HUES48 (cell line): ENCODE measurements at regions not wholly inside any gene's neighbourhood (a gene's known extent, or its start where the extent isn't known, plus 50 kb on each side); places are given as distances from the start of the nearest gene placed in this dataset.

Experiments used
- H3K27ac ChIP-seq: one replicate; pipeline ENCODE4 v1.7.0; 2013; ENCODE audit warnings: low read depth, low read length, inconsistent platforms
- H3K27me3 ChIP-seq: 2 replicates; pipeline ENCODE4 v1.6.1; 2013; ENCODE audit warnings: mild to moderate bottlenecking, low read length; ENCODE audit not compliant: control insufficient read depth, insufficient read depth
- H3K36me3 ChIP-seq: 2 replicates; pipeline ENCODE4 v1.6.1; 2013; ENCODE audit warnings: low read length; ENCODE audit not compliant: control insufficient read depth, insufficient read depth
- H3K4me1 ChIP-seq: 2 replicates; pipeline ENCODE4 v1.6.1; 2013; ENCODE audit warnings: mild to moderate bottlenecking, low read length; ENCODE audit not compliant: control insufficient read depth, insufficient read depth
- H3K4me3 ChIP-seq: 2 replicates; pipeline ENCODE4 v1.5.1; 2013; ENCODE audit warnings: mild to moderate bottlenecking, low read depth, low read length
- H3K9ac ChIP-seq: 2 replicates; pipeline ENCODE4 v1.6.1; 2013; ENCODE audit warnings: mild to moderate bottlenecking, low read depth, low read length, moderate library complexity
- H3K9me3 ChIP-seq: 2 replicates; pipeline ENCODE4 v1.6.1; 2013; ENCODE audit warnings: low read length; ENCODE audit not compliant: control insufficient read depth, insufficient read depth

GRCh38 chr6:54716010-54716409 is 130.6 kb upstream of the FAM83B start:
- Histone ChIP-seq H3K4me3 (no peak overlapping the region), H3K9ac (no peak overlapping the region), H3K27me3 (no peaks in the 10 kb centered on the region), H3K4me1 (peaks cover 18% of the 10 kb centered on the region), H3K27ac (no peak overlapping the region), H3K9me3 (no peaks in the 10 kb centered on the region), H3K36me3 (no peaks in the 10 kb centered on the region)

DNA sequence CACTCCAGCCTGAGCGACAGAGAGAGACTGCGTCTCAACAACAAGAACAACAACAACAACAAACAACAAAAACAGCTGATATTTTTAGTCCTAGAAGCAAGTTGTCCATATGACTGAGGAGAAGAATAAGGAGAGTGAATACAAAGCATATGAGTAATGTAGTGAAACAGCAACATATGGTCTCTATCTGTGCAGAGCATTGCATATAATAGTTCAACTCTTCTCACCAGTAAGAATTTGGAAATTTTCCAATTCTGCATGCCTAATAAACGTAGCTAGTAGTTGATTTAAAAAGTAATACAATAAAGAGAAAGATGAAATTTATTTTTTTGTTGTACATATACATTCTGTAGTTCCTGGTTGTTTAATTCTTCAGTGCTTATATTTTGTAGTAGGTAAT is 129.7 kb upstream of the FAM83B start:
- peaks cover 18% of the 10 kb centered on the region for H3K4me1 ChIP-seq
- H3K4me3 ChIP-seq: no peak overlapping the region
- no peaks in the 10 kb centered on the region for H3K36me3 ChIP-seq
- no peaks in the 10 kb centered on the region for H3K27me3 ChIP-seq
- no peak overlapping the region for H3K27ac ChIP-seq
- no peak overlapping the region for H3K9ac ChIP-seq
- no peaks in the 10 kb centered on the region for H3K9me3 ChIP-seq

- H3K9me3 ChIP-seq: no peaks in the 10 kb centered on the region
- H3K4me1 ChIP-seq: peaks cover 18% of the 10 kb centered on the region
- no peak overlapping the region for H3K27ac ChIP-seq
- H3K4me3 ChIP-seq: no peak overlapping the region
- no peaks in the 10 kb centered on the region for H3K27me3 ChIP-seq
- H3K9ac ChIP-seq: no peak overlapping the region
- no peaks in the 10 kb centered on the region for H3K36me3 ChIP-seq
These were observed 128.6 kb upstream of the FAM83B start for GRCh38 chr6:54717849-54718455.

DNA sequence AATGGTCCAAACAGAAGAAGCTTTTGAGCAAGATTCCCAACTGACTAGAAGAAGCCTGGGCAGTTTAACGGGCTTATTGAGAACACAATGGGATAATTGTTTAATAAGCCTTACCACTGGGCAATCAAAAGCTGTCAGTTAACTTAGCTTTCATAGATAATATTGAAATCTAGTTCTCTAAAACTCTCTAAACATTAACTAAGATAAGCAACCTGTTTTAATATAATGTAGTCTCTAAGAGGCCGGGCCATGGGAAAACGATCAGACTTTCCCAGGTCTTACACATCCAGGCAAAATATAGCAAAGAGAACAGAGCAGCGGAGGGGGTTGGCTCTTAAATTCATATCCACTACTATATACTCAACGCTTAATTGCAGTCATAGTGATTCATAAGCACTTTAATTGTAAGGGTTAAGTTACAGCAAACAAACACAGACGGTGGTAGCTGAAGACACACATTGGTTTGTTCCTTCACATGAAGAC is 128.0 kb upstream of the FAM83B start:
- no peaks in the 10 kb centered on the region for H3K27me3 ChIP-seq
- no peak overlapping the region for H3K27ac ChIP-seq
- no peaks in the 10 kb centered on the region for H3K36me3 ChIP-seq
- H3K4me1 ChIP-seq: peaks cover 18% of the 10 kb centered on the region
- H3K4me3 ChIP-seq: no peak overlapping the region
- H3K9me3 ChIP-seq: no peaks in the 10 kb centered on the region
- H3K9ac ChIP-seq: no peak overlapping the region

- Histone ChIP-seq H3K36me3 (no peaks in the 10 kb centered on the region), H3K27ac (no peak overlapping the region), H3K4me3 (no peak overlapping the region), H3K9ac (no peak overlapping the region), H3K4me1 (peaks cover 18% of the 10 kb centered on the region), H3K9me3 (no peaks in the 10 kb centered on the region), H3K27me3 (no peaks in the 10 kb centered on the region)
These were observed 127.4 kb upstream of the FAM83B start for GRCh38 chr6:54719131-54719530.

DNA sequence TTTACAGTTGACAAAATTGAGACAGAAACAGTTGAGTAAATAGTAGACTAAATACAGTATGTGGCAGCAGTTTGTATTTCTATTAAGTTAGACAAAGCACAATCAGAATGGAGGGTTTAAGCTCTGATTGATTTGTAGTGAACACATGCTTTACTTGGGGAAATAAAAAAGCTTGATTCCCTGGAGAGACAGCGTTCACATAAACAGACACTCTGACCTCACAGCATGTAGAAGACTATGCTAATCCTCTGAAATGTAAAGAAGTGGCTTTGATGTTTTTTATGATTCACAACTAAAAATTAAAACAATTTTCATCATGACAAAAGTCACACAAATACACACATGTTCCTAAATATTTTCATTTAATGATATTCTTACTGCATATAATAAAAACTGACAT is 126.9 kb upstream of the FAM83B start:
- Histone ChIP-seq H3K9me3 (no peaks in the 10 kb centered on the region), H3K36me3 (no peaks in the 10 kb centered on the region), H3K27ac (no peak overlapping the region), H3K27me3 (no peaks in the 10 kb centered on the region), H3K4me1 (peaks cover 18% of the 10 kb centered on the region), H3K4me3 (no peak overlapping the region), H3K9ac (no peak overlapping the region)

DNA sequence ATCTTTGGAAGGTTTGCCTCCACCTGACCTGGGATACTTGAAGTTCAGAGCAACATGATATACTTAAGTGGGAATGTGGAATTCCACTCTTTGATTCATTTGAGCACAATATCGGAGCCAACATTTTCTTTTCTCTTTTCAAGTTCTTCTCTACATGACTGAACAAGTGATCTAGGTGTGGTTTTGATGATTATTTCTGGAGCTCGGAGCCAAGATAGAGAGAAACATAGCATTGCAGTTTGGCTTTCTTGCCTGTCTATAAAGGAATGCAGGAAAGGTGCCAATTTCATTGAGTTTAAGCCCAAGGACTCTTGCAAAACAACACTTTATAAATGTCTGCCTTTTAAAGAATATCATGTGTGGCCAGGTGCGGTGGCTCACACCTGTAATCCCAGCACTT is 124.2 kb upstream of the FAM83B start:
- H3K9me3 ChIP-seq: no peaks in the 10 kb centered on the region
- no peak overlapping the region for H3K9ac ChIP-seq
- no peaks in the 10 kb centered on the region for H3K36me3 ChIP-seq
- peaks cover 18% of the 10 kb centered on the region for H3K4me1 ChIP-seq
- H3K27me3 ChIP-seq: no peaks in the 10 kb centered on the region
- no peak overlapping the region for H3K4me3 ChIP-seq
- no peak overlapping the region for H3K27ac ChIP-seq

DNA sequence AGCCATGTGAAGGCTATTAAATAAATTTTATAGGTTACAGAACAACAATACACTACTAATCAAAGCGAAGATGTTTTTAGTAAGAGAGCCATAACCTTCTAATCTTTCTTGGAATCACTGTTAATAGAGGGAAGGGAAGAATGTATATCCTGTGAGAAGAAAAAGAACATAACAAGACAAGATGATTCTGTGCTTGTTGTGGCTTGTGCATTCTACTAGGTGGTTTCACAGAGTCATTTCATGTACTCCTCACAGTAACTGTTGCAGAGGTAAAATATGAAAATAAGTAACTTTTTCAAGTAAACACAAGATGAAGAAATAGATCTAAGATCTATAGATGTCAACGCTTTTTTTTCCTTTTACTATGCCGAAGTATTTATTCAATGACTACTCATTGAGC is 116.9 kb upstream of the FAM83B start:
- Histone ChIP-seq H3K9ac (no peak overlapping the region), H3K27ac (no peak overlapping the region), H3K9me3 (no peaks in the 10 kb centered on the region), H3K4me3 (no peak overlapping the region), H3K27me3 (no peaks in the 10 kb centered on the region), H3K36me3 (no peaks in the 10 kb centered on the region), H3K4me1 (no peaks in the 10 kb centered on the region)

- Histone ChIP-seq H3K9ac (no peak overlapping the region), H3K27ac (no peak overlapping the region), H3K27me3 (no peaks in the 10 kb centered on the region), H3K4me1 (no peaks in the 10 kb centered on the region), H3K9me3 (no peaks in the 10 kb centered on the region), H3K4me3 (no peak overlapping the region), H3K36me3 (no peaks in the 10 kb centered on the region)
These were observed 115.6 kb upstream of the FAM83B start for GRCh38 chr6:54730767-54731630.

DNA sequence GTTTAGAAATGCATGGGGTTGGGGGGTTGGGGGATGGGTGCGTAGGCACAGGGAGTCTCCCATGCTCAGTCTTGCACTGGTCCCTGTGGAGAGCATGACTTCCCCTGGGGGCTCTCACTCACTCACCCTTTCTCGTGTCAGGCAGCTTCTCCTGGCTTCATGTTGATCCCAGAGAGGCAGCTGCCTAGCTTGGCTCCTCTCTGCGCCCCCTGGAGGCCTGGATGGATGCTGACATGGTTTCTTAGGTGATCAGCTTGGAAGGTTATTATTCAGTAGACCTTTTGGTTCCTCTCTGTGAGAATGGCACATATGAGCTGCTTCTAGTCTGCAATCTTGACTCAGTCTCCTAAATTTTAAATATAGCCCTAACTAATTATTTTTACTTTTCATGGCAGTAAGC is 109.3 kb upstream of the FAM83B start:
- H3K9ac ChIP-seq: no peak overlapping the region

DNA sequence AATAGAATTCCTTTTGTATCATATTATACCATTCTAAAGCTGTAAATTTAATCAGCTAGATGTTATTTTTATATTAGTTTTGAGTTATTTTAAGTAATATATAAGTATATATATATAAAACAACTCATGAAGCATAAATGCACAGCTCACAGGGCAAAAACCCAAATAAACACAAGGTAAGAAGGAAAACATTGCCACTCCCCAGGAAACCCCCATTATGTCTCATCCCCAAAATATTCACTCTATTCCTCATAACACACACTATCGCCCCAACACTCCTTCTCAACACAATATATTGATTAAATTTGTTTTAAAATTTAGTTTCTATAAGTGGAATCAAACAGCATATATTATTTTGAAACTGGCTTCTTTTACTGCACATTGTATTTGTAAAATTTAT is 98.6 kb upstream of the FAM83B start:
- Histone ChIP-seq H3K27ac (no peak overlapping the region), H3K27me3 (no peaks in the 10 kb centered on the region), H3K4me1 (no peaks in the 10 kb centered on the region), H3K4me3 (no peak overlapping the region), H3K9me3 (no peaks in the 10 kb centered on the region), H3K9ac (no peak overlapping the region), H3K36me3 (no peaks in the 10 kb centered on the region)

More for the DNA sequence above, 109.3 kb upstream of the FAM83B start:
- H3K4me1 ChIP-seq: no peaks in the 10 kb centered on the region
- no peaks in the 10 kb centered on the region for H3K36me3 ChIP-seq
- no peaks in the 10 kb centered on the region for H3K27me3 ChIP-seq
- H3K9me3 ChIP-seq: no peaks in the 10 kb centered on the region
- H3K4me3 ChIP-seq: no peak overlapping the region
- H3K27ac ChIP-seq: no peak overlapping the region
